ENCODE measurements at regions not wholly inside any gene's neighbourhood (a gene's known extent, or its start where the extent isn't known, plus 50 kb on each side); places are given as distances from the start of the nearest gene placed in this dataset.

DNA sequence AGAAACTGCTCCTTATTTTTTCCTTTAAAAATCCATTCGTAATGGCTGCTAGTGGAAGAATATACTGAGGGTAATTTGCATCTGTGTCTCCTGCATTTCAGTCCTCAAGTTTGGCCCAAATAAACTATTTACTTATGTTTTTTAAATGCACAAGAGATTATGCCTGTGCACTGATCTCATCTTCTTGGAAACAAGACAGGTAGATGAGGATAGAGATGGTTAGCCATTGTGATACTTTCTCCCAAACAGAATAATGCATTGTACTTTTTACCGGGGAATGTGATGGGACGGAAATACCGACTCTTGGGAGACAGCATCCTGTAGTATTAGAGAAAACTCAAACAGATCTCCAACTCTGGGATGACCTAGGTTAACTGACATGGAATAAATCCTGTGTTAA lies 72.5 kb upstream of the DAB2 start:
- H3K4me3 ChIP-seq (ENCODE audit: low read length) = no peak overlapping the region

DNA sequence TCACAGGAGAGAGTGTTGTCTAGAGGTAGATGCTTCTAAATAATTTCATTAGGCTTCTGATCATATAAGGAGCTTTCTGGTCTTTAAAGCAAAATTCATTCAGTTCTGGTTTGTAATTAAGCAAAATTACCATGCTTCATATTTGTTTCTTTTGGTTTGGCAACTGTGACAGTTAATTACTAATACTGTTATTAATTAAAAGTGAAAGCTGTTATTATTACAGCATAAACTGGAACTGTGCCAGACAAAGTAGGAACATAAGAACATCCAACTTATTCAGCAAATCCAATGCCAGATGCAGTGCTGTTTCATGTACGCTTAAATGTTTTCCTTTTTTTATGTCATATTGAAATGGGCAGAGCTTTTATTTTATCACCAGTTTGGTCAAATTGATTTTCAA lies 70.4 kb upstream of the DAB2 start:
- H3K4me3 ChIP-seq (ENCODE audit: low read length) = no peak overlapping the region
- TF ChIP-seq, protein P1, sequence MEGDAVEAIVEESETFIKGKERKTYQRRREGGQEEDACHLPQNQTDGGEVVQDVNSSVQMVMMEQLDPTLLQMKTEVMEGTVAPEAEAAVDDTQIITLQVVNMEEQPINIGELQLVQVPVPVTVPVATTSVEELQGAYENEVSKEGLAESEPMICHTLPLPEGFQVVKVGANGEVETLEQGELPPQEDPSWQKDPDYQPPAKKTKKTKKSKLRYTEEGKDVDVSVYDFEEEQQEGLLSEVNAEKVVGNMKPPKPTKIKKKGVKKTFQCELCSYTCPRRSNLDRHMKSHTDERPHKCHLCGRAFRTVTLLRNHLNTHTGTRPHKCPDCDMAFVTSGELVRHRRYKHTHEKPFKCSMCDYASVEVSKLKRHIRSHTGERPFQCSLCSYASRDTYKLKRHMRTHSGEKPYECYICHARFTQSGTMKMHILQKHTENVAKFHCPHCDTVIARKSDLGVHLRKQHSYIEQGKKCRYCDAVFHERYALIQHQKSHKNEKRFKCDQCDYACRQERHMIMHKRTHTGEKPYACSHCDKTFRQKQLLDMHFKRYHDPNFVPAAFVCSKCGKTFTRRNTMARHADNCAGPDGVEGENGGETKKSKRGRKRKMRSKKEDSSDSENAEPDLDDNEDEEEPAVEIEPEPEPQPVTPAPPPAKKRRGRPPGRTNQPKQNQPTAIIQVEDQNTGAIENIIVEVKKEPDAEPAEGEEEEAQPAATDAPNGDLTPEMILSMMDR (conservative IDR thresholded peaks at IDR 0.05; ENCODE audit: low read length) = no peak
- no peak for DNase-seq (ENCODE audit: low read depth)

More for the DNA sequence above, 72.5 kb upstream of the DAB2 start:
- TF ChIP-seq, protein P1 (conservative IDR thresholded peaks at IDR 0.05; ENCODE audit: low read length) = no peak
- no peak for DNase-seq (ENCODE audit: low read depth)

DNA sequence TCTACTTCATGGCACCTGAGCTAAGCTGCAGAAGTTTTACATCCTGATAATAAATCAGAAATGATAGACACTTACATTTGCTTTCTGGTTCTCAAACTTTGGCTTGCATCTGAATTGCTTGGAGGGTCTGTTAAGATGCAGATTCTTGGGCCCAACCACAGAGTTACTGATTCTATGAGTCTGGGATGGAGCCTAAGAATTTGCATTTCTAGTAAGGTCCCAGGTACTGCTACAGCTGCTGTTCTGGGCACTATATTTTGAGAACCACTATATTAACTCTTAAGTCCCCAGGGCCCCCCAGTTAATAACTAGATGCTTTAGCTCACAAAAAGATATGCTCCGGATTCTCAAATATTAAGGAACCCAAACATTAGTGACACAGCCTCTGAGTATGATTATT lies 69.8 kb upstream of the DAB2 start:
- TF ChIP-seq, protein P1 (conservative IDR thresholded peaks at IDR 0.05; ENCODE audit: low read length) = no peak
- DNase-seq (ENCODE audit: low read depth) = no peak
- no peak overlapping the region for H3K4me3 ChIP-seq (ENCODE audit: low read length)

DNA sequence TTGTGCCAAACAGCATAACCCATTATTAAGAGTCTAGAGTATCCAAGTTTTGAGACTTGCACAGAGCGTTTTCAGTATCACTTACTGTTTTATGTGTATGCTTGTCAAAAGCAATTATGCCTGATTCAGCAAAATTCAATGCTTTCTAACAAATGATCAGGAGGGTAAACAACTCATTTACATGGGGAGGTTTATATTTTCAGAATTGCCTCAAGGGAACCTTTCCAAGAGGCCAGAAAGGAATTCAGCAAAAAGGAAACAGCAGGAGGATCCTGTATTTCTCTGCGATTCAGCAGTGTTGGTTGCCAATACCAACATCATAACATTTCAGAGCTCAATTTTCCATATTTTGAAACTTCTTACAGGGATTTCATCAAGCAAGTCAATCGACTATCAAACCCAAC lies 69.3 kb upstream of the DAB2 start:
- TF ChIP-seq, protein P1 (conservative IDR thresholded peaks at IDR 0.05; ENCODE audit: low read length) = no peak
- peak; percentile 88 for DNase-seq (ENCODE audit: low read depth)
- no peak overlapping the region for H3K4me3 ChIP-seq (ENCODE audit: low read length)

DNA sequence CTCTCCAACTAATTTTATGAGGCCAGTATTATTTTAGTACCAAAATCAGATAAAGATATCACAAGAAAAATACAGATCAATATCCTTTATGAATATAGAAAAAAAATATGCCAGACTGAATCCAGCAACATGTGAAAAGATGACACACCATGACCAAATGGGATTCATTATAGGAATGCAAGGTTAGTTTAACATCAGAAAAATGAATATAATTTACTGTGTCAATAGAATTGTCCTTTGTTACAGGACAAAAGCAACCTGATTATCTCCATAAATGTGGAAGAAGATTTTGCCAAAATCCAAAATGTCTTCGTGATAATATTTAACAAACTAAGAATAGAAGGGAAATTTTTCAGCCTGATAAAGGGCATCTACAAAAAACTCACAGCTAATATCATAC lies 66.4 kb upstream of the DAB2 start:
- no peak overlapping the region for H3K4me3 ChIP-seq (ENCODE audit: low read length)
- TF ChIP-seq, protein P1 (conservative IDR thresholded peaks at IDR 0.05; ENCODE audit: low read length) = no peak
- no peak for DNase-seq (ENCODE audit: low read depth)

DNA sequence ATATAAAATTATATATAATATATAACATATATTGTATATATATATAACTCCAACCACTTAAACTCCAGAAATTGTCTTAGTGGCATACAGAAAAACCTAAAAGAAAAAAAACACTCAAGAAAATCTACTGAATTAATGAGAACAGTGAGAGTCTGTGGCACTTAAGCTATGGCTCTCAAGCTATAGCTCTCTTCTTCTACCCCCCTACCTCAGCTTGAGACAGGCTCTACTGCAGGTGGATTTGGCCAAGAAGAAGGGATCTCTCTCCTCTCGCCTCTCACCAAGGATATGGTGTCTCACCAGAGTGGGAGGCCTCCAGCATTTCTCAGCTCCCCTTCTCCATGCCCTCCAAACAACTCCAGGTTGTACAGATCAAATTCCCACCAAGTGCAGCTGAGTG lies 64.5 kb upstream of the DAB2 start:
- TF ChIP-seq, protein P1 (conservative IDR thresholded peaks at IDR 0.05; ENCODE audit: low read length) = no peak
- no peak overlapping the region for H3K4me3 ChIP-seq (ENCODE audit: low read length)
- DNase-seq (ENCODE audit: low read depth) = no peak

DNA sequence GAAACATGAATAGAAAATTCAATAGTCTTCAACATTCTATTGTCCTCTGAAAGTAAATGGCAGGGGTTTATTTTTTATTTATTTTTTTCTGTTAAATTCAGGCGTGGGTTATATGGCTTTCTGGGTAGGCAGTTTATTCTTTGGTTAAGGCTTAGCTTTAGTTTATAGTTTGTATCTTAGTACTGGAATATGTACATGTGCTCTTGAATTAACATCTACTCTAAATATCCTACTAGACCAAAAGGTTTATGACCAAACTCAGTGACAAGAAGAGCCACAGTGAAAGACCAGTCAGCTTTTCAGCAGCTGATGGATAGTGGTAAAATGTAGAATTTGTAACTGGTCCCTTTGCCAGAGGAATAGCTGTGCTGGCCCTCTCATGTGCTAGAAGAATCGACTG lies 62.0 kb upstream of the DAB2 start:
- no peak overlapping the region for H3K4me3 ChIP-seq (ENCODE audit: low read length)
- DNase-seq (ENCODE audit: low read depth) = no peak
- TF ChIP-seq, protein P1 (conservative IDR thresholded peaks at IDR 0.05; ENCODE audit: low read length) = no peak
